Tibial nerve (tissue), 4 donors: ENCODE measurements at regions not wholly inside any gene's neighbourhood (a gene's known extent, or its start where the extent isn't known, plus 50 kb on each side); places are given as distances from the start of the nearest gene placed in this dataset.

Source experiments
- DNase-seq, 2 donors: peaks; one replicate each; pipeline ENCODE4 v3.0.0-alpha.2; 2019; ENCODE audit warnings: low spot score in 2 of 2
- H3K27ac ChIP-seq, 4 donors: fragments of 200-600 bp; sonication (generic) in 3 of 4; one replicate each; pipeline ENCODE4 v1.5.1; 2017 to 2019; ENCODE audit warnings: mild to moderate bottlenecking in 1 of 4
- H3K27me3 ChIP-seq, 2 donors: fragments of 200-600 bp; sonication (generic) in 1 of 2; one replicate each; pipeline versions ENCODE4 v1.5.1 to v1.6.0; 2017 to 2019
- H3K36me3 ChIP-seq, 3 donors: fragments of 200-600 bp; sonication (generic); one replicate each; pipeline ENCODE4 v1.5.1; 2018 to 2019
- H3K4me1 ChIP-seq, 4 donors: fragments of 200-600 bp; sonication (generic) in 3 of 4; one replicate each; pipeline ENCODE4 v1.5.1; 2017 to 2019
- H3K4me3 ChIP-seq, 4 donors: fragments of 200-600 bp; sonication (generic) in 3 of 4; one replicate each; pipeline ENCODE4 v1.5.1; 2017 to 2019; ENCODE audit warnings: mild to moderate bottlenecking in 1 of 4, moderate library complexity in 1 of 4
- H3K9me3 ChIP-seq, 4 donors: fragments of 200-600 bp; sonication (generic) in 3 of 4; one replicate each; pipeline ENCODE4 v1.5.1; 2017 to 2019
- CTCF ChIP-seq, 5 experiments: fragments of 200-600 bp in 3 of 5; fragments of 450-650 bp in 2 of 5; sonication (generic) in 3 of 5; IDR thresholded peaks; one replicate each; pipeline ENCODE4 v1.5.1; 2016 to 2019; ENCODE audit warnings: antibody characterized with exemption in 5 of 5, mild to moderate bottlenecking in 3 of 5, moderate library complexity in 2 of 5
- EP300 ChIP-seq, 2 donors: sonication (generic); formaldehyde crosslinking; IDR thresholded peaks; one replicate each; pipeline ENCODE4 v1.6.1; 2017; ENCODE audit warnings: antibody characterized with exemption in 2 of 2, mild to moderate bottlenecking in 1 of 2
- POLR2A ChIP-seq, 2 donors: fragments of 450-650 bp; IDR thresholded peaks; one replicate each; pipeline ENCODE4 v1.6.1; 2017; ENCODE audit warnings: antibody characterized with exemption in 2 of 2, mild to moderate bottlenecking in 2 of 2, moderate library complexity in 2 of 2
- WGBS, 2 donors: methylation state at CpG; one replicate each; pipeline ENCODE4 v1.1.5; 2018; 5-methylcytosine and 5-hydroxymethylcytosine counted together

- H3K27ac ChIP-seq, result no peak overlapping the region
- H3K9me3 ChIP-seq, result no peaks in the 10 kb centered on the region
- TF ChIP-seq EP300 (IDR thresholded peaks at IDR 0.05) (no peak), POLR2A (IDR thresholded peaks at IDR 0.05) (no peak), CTCF (IDR thresholded peaks at IDR 0.05) (no peak)
- no peaks in the 10 kb centered on the region for H3K27me3 ChIP-seq
- H3K4me3 ChIP-seq, result no peak overlapping the region
- WGBS, 2 donors, result 63 to 66% methylated on average over 3 of the region's 3 CpGs
- H3K4me1 ChIP-seq, result no peaks in the 10 kb centered on the region
- no peaks in the 10 kb centered on the region for H3K36me3 ChIP-seq
- DNase-seq, result no peak
Measured at GRCh38 chr11:25890626-25891260, 441.2 kb upstream of the ANO3 start.

GRCh38 chr11:25891960-25892359, 440.0 kb upstream of the ANO3 start:
- Histone ChIP-seq H3K4me3 (no peak overlapping the region), H3K9me3 (no peaks in the 10 kb centered on the region), H3K4me1 (no peaks in the 10 kb centered on the region), H3K27ac (no peak overlapping the region), H3K27me3 (no peaks in the 10 kb centered on the region), H3K36me3 (no peaks in the 10 kb centered on the region)
- no peak for DNase-seq
- TF ChIP-seq POLR2A (IDR thresholded peaks at IDR 0.05) (no peak), CTCF (IDR thresholded peaks at IDR 0.05) (no peak), EP300 (IDR thresholded peaks at IDR 0.05) (no peak)
- WGBS, 2 donors, result 82 to 93% methylated on average over 1 of the region's 1 CpG

GRCh38 chr11:25899617-25900160, 432.2 kb upstream of the ANO3 start:
- no peak for DNase-seq
- Histone ChIP-seq H3K4me1 (no peaks in the 10 kb centered on the region), H3K27ac (no peak overlapping the region), H3K27me3 (no peaks in the 10 kb centered on the region), H3K9me3 (no peaks in the 10 kb centered on the region), H3K36me3 (no peaks in the 10 kb centered on the region), H3K4me3 (no peak overlapping the region)
- TF ChIP-seq EP300 (IDR thresholded peaks at IDR 0.05), result no peak
- TF ChIP-seq POLR2A (IDR thresholded peaks at IDR 0.05), result no peak
- TF ChIP-seq CTCF (IDR thresholded peaks at IDR 0.05), result no peak
- 34 to 47% methylated on average over 3 of the region's 3 CpGs for WGBS, 2 donors

- H3K4me1 ChIP-seq, result no peaks in the 10 kb centered on the region
- WGBS, 2 donors, result 91 to 93% methylated on average over 4 of the region's 4 CpGs
- no peaks in the 10 kb centered on the region for H3K27me3 ChIP-seq
- no peak overlapping the region for H3K4me3 ChIP-seq
- H3K9me3 ChIP-seq, result no peaks in the 10 kb centered on the region
- DNase-seq, result no peak
- no peak overlapping the region for H3K27ac ChIP-seq
- TF ChIP-seq POLR2A (IDR thresholded peaks at IDR 0.05) (no peak), EP300 (IDR thresholded peaks at IDR 0.05) (no peak), CTCF (IDR thresholded peaks at IDR 0.05) (no peak)
- no peaks in the 10 kb centered on the region for H3K36me3 ChIP-seq
Measured at GRCh38 chr11:25900814-25901213, 431.1 kb upstream of the ANO3 start.

GRCh38 chr11:25901415-25901814, 430.5 kb upstream of the ANO3 start:
- no peaks in the 10 kb centered on the region for H3K4me1 ChIP-seq
- no peaks in the 10 kb centered on the region for H3K9me3 ChIP-seq
- H3K4me3 ChIP-seq, result no peak overlapping the region
- H3K36me3 ChIP-seq, result no peaks in the 10 kb centered on the region
- no peak for DNase-seq
- TF ChIP-seq POLR2A (IDR thresholded peaks at IDR 0.05) (no peak), EP300 (IDR thresholded peaks at IDR 0.05) (no peak), CTCF (IDR thresholded peaks at IDR 0.05) (no peak)
- no peak overlapping the region for H3K27ac ChIP-seq
- H3K27me3 ChIP-seq, result no peaks in the 10 kb centered on the region
- 91 to 92% methylated on average over 15 of the region's 15 CpGs for WGBS, 2 donors
